AG04450 (cell line): ENCODE measurements at regions not wholly inside any gene's neighbourhood (a gene's known extent, or its start where the extent isn't known, plus 50 kb on each side); places are given as distances from the start of the nearest gene placed in this dataset.

Source experiments
- CTCF ChIA-PET: fragments of 300-600, 350-600 bp; formaldehyde crosslinking; extraction: SDS; loops from one replicate; lab custom pipeline; 2022; ENCODE audit warnings: antibody characterized with exemption, inconsistent platforms; lab: Charles Lee
- POLR2A ChIA-PET: fragments of 350-600 bp; formaldehyde crosslinking; extraction: SDS; loops from one replicate; lab custom pipeline; 2021; ENCODE audit warnings: antibody characterized with exemption, inconsistent platforms; lab: Yijun Ruan, JAX
- DNase-seq: peaks from one replicate; pipeline ENCODE4 v3.0.0-alpha.2; 2011; ENCODE audit warnings: low read depth, low spot score
- H3K27ac ChIP-seq: one replicate; pipeline ENCODE4 v1.5.1; 2012; ENCODE audit warnings: low read depth, low read length, control low read depth
- H3K27me3 ChIP-seq: one replicate; pipeline ENCODE4 v1.6.0; 2012; ENCODE audit warnings: low read length; ENCODE audit not compliant: control insufficient read depth, insufficient read depth
- H3K4me3 ChIP-seq: 2 replicates; pipeline ENCODE4 v1.5.1; 2011; ENCODE audit warnings: mild to moderate bottlenecking, low read depth, low read length, control low read depth
- H3K9me3 ChIP-seq: 2 replicates; pipeline ENCODE4 v1.5.1; 2012; ENCODE audit warnings: low read length; ENCODE audit not compliant: control insufficient read depth, insufficient read depth
- CTCF ChIP-seq: IDR thresholded peaks from 2 replicates; pipeline ENCODE4 v1.5.1; 2011; ENCODE audit warnings: low read depth, low read length, control low read depth, inconsistent platforms

GRCh38 chr2:221115944-221116343 lies 456.2 kb downstream of the EPHA4 start:
- POLR2A ChIA-PET, result no interaction called here
- no peak for TF ChIP-seq CTCF
- Histone ChIP-seq H3K27me3 (no peaks in the 10 kb centered on the region), H3K9me3 (no peaks in the 10 kb centered on the region), H3K27ac (no peak overlapping the region), H3K4me3 (no peak overlapping the region)
- CTCF ChIA-PET, result interaction anchor here (1.2 kb wide), 1 partner anchor 12 kb away, joined by 3 read pairs; no protein-coding TSS in a partner anchor
- DNase-seq, result no peak

GRCh38 chr2:221120643-221121042 lies 451.5 kb downstream of the EPHA4 start:
- no peak for DNase-seq
- H3K27me3 ChIP-seq, result no peaks in the 10 kb centered on the region
- no peaks in the 10 kb centered on the region for H3K9me3 ChIP-seq
- ChIA-PET CTCF (no interaction called here), POLR2A (no interaction called here)
- no peak overlapping the region for H3K4me3 ChIP-seq
- no peak overlapping the region for H3K27ac ChIP-seq
- no peak for TF ChIP-seq CTCF

- H3K4me3 ChIP-seq, result no peak overlapping the region
- no peak overlapping the region for H3K27ac ChIP-seq
- H3K27me3 ChIP-seq, result no peaks in the 10 kb centered on the region
- ChIA-PET POLR2A (no interaction called here), CTCF (no interaction called here)
- DNase-seq, result no peak
- TF ChIP-seq CTCF, result no peak
- no peaks in the 10 kb centered on the region for H3K9me3 ChIP-seq
These were observed 448.7 kb downstream of the EPHA4 start for GRCh38 chr2:221123396-221123795.

- no peaks in the 10 kb centered on the region for H3K27me3 ChIP-seq
- ChIA-PET POLR2A (interaction anchor here (0.6 kb wide), 1 partner anchor 313 kb away, joined by 3 read pairs; no protein-coding TSS in a partner anchor), CTCF (no interaction called here)
- H3K4me3 ChIP-seq, result no peak overlapping the region
- no peaks in the 10 kb centered on the region for H3K9me3 ChIP-seq
- H3K27ac ChIP-seq, result no peak overlapping the region
- no peak for TF ChIP-seq CTCF
- DNase-seq, result no peak
These were observed 447.4 kb downstream of the EPHA4 start for GRCh38 chr2:221124532-221125240.

GRCh38 chr2:221125691-221126090 lies 446.4 kb downstream of the EPHA4 start:
- ChIA-PET POLR2A (no interaction called here), CTCF (interaction anchor here (0.6 kb wide), 1 partner anchor 622 kb away, joined by 3 read pairs; no protein-coding TSS in a partner anchor)
- no peak for DNase-seq
- Histone ChIP-seq H3K4me3 (no peak overlapping the region), H3K27me3 (no peaks in the 10 kb centered on the region), H3K27ac (no peak overlapping the region), H3K9me3 (no peaks in the 10 kb centered on the region)
- no peak for TF ChIP-seq CTCF
